ENCODE measurements at regions not wholly inside any gene's neighbourhood (a gene's known extent, or its start where the extent isn't known, plus 50 kb on each side); places are given as distances from the start of the nearest gene placed in this dataset.
A peak's percentile ranks its signal among the peaks of the same experiment; 100 is the strongest.
"Not testable (repeated sequence)": the region's sequence is repeated elsewhere in the genome, so short reads cannot be mapped to it uniquely, and the experiment has no call there.

GRCh38 chr9:106104887-106105286 is 410.5 kb downstream of the TMEM38B start:
- intact Hi-C loops (cut with micrococcal nuclease) = no loop called here
- Histone ChIP-seq H4K20me1 (ENCODE audit: low read length) (no peaks in the 10 kb centered on the region), H3K4me3 (ENCODE audit: low read length) (no peak overlapping the region), H3K79me2 (ENCODE audit: low read length) (no peaks in the 10 kb centered on the region), H3K9me2 (replicated peaks; ENCODE audit: low read length) (no peaks in the 10 kb centered on the region), H3K4me2 (ENCODE audit: low read length) (no peak overlapping the region), H3K27me3 (ENCODE audit: low read length) (no peaks in the 10 kb centered on the region), H3K27ac (ENCODE audit: low read length) (no peak overlapping the region), H3F3A (ENCODE audit: low read length, unreplicated experiment) (no peaks in the 10 kb centered on the region), H3K4me1 (ENCODE audit: insufficient read depth, low read length) (no peaks in the 10 kb centered on the region), H2AFZ (ENCODE audit: low read length) (no peak overlapping the region), H3K9me3 (ENCODE audit: low read length) (no peaks in the 10 kb centered on the region), H3K36me3 (ENCODE audit: low read depth, low read length) (no peaks in the 10 kb centered on the region), H3K9ac (ENCODE audit: low read length) (no peak overlapping the region)
- ChIA-PET POLR2A (ENCODE audit: unreplicated experiment) (no interaction called here), CTCF (no interaction called here)
- TF ChIP-seq EZH2 (IDR thresholded peaks at IDR 0.05; ENCODE audit: low read length, unreplicated experiment) = no peak
- TF ChIP-seq EZH2phosphoT487 (IDR thresholded peaks at IDR 0.05; ENCODE audit: borderline replicate concordance, low read length) = no peak
- no peak for TF ChIP-seq CTCF (conservative IDR thresholded peaks at IDR 0.05; ENCODE audit: low read depth, low read length)
- no peak for ATAC-seq
- DNase-seq = no peak
- no TSS peak for BruUV-seq (replicated peaks)

DNA sequence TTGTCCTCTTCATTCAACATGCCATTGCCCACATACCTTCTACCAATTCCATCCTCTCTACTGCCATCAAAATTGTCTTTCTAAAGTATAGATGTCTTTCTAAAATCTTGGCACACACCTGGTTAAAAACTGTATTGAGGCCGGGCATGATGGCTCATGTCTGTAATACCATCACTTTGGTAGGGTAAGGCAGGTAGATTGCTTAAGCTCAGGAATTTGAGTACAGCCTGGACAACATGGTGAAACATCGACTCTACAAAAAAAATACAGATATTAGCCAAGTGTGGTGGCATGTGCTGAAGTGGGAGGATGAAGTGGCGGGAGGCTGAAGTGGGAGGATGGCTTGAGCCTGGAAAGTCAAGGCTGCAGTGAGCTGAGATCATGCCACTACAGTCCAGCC is 412.1 kb downstream of the TMEM38B start:
- no peak overlapping the region for H3K4me2 ChIP-seq (ENCODE audit: low read length)
- no peaks in the 10 kb centered on the region for H4K20me1 ChIP-seq (ENCODE audit: low read length)
- no peak overlapping the region for H3K27ac ChIP-seq (ENCODE audit: low read length)
- DNase-seq = no peak
- no peaks in the 10 kb centered on the region for H3F3A ChIP-seq (ENCODE audit: low read length, unreplicated experiment)
- POLR2A ChIA-PET (ENCODE audit: unreplicated experiment) = no interaction called here
- intact Hi-C loops (cut with micrococcal nuclease) = no loop called here
- CTCF ChIA-PET = no interaction called here
- no peaks in the 10 kb centered on the region for H3K4me1 ChIP-seq (ENCODE audit: insufficient read depth, low read length)
- H3K9ac ChIP-seq (ENCODE audit: low read length) = no peak overlapping the region
- no peak overlapping the region for H2AFZ ChIP-seq (ENCODE audit: low read length)
- TF ChIP-seq CTCF (conservative IDR thresholded peaks at IDR 0.05; ENCODE audit: low read depth, low read length) = no peak
- TF ChIP-seq EZH2 (IDR thresholded peaks at IDR 0.05; ENCODE audit: low read length, unreplicated experiment) = no peak
- no peak for TF ChIP-seq EZH2phosphoT487 (IDR thresholded peaks at IDR 0.05; ENCODE audit: borderline replicate concordance, low read length)
- no peaks in the 10 kb centered on the region for H3K79me2 ChIP-seq (ENCODE audit: low read length)
- H3K27me3 ChIP-seq (ENCODE audit: low read length) = no peaks in the 10 kb centered on the region
- BruUV-seq (replicated peaks) = no TSS peak
- H3K4me3 ChIP-seq (ENCODE audit: low read length) = no peak overlapping the region
- H3K36me3 ChIP-seq (ENCODE audit: low read depth, low read length) = no peaks in the 10 kb centered on the region
- no peak for ATAC-seq
- H3K9me3 ChIP-seq (ENCODE audit: low read length) = no peaks in the 10 kb centered on the region
- no peaks in the 10 kb centered on the region for H3K9me2 ChIP-seq (replicated peaks; ENCODE audit: low read length)

DNA sequence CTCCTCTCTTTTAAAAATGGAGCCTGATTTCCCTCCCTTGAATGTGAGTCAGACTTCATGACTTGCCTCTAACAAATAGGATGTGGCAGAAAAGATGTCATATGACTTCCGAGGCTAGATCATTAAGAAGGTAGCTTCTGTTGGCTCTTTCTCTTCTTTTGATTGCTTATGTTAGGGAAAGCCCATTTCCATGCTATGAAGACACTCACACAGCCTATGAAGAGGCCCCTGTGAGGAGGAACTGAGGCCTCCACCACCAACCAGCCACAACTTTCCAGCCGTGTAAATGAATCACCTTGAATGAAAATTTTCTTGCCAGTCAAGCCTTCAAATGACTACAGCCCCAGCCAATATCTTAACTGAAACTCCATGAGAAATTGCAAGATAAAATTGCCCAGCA is 413.4 kb downstream of the TMEM38B start:
- BruUV-seq (replicated peaks) = no TSS peak
- H3K27ac ChIP-seq (ENCODE audit: low read length) = no peak overlapping the region
- intact Hi-C loops (cut with micrococcal nuclease) = no loop called here
- no peak overlapping the region for H2AFZ ChIP-seq (ENCODE audit: low read length)
- H3K79me2 ChIP-seq (ENCODE audit: low read length) = no peaks in the 10 kb centered on the region
- H3K36me3 ChIP-seq (ENCODE audit: low read depth, low read length) = no peaks in the 10 kb centered on the region
- no peaks in the 10 kb centered on the region for H3K9me3 ChIP-seq (ENCODE audit: low read length)
- DNase-seq = no peak
- no peaks in the 10 kb centered on the region for H3K4me1 ChIP-seq (ENCODE audit: insufficient read depth, low read length)
- ChIA-PET POLR2A (ENCODE audit: unreplicated experiment) (no interaction called here), CTCF (no interaction called here)
- H3K27me3 ChIP-seq (ENCODE audit: low read length) = no peaks in the 10 kb centered on the region
- H3K4me3 ChIP-seq (ENCODE audit: low read length) = no peak overlapping the region
- no peak overlapping the region for H3K4me2 ChIP-seq (ENCODE audit: low read length)
- no peaks in the 10 kb centered on the region for H3F3A ChIP-seq (ENCODE audit: low read length, unreplicated experiment)
- H3K9ac ChIP-seq (ENCODE audit: low read length) = no peak overlapping the region
- no peaks in the 10 kb centered on the region for H3K9me2 ChIP-seq (replicated peaks; ENCODE audit: low read length)
- H4K20me1 ChIP-seq (ENCODE audit: low read length) = no peaks in the 10 kb centered on the region
- ATAC-seq = no peak
- no peak for TF ChIP-seq CTCF (conservative IDR thresholded peaks at IDR 0.05; ENCODE audit: low read depth, low read length)

- H3K79me2 ChIP-seq (ENCODE audit: low read length); H3K4me2 ChIP-seq (ENCODE audit: low read length); intact Hi-C loops (cut with micrococcal nuclease); H3F3A ChIP-seq (ENCODE audit: low read length, unreplicated experiment); H3K9me2 ChIP-seq (replicated peaks; ENCODE audit: low read length); H4K20me1 ChIP-seq (ENCODE audit: low read length); H2AFZ ChIP-seq (ENCODE audit: low read length); H3K36me3 ChIP-seq (ENCODE audit: low read depth, low read length); H3K27ac ChIP-seq (ENCODE audit: low read length); CTCF ChIA-PET; H3K9ac ChIP-seq (ENCODE audit: low read length); ATAC-seq; H3K9me3 ChIP-seq (ENCODE audit: low read length); H3K4me1 ChIP-seq (ENCODE audit: insufficient read depth, low read length); H3K27me3 ChIP-seq (ENCODE audit: low read length); BruUV-seq (replicated peaks); POLR2A ChIA-PET (ENCODE audit: unreplicated experiment); H3K4me3 ChIP-seq (ENCODE audit: low read length): not testable (repeated sequence)
- peak; percentile 31 for DNase-seq
Observed at GRCh38 chr9:106109706-106110105, 415.4 kb downstream of the TMEM38B start.
